K562 (cell line): ENCODE measurements at regions not wholly inside any gene's neighbourhood (a gene's known extent, or its start where the extent isn't known, plus 50 kb on each side); places are given as distances from the start of the nearest gene placed in this dataset.

Experiments used
- ATAC-seq: fragments of 200-7000 bp; cut with Tn5 transposase; 3 replicates; pipeline ENCODE4 v1.9.1; 2020; ENCODE audit warnings: moderate library complexity
- BruUV-seq: library from RNA; stranded (reverse); fragments of 400-500 nt; replicated peaks from 2 replicates; lab custom pipeline; 2021; lab: Mats Ljungman, UMichigan
- CTCF ChIA-PET: fragments of 300-600 bp; formaldehyde crosslinking; extraction: SDS; loops from one replicate; lab custom pipeline; 2021; ENCODE audit warnings: low intra/inter-chr PET ratio; lab: Yijun Ruan, JAX
- POLR2A ChIA-PET: fragments of 300-600, 350-650 bp; sonication (Branson Sonifier 250); formaldehyde crosslinking; extraction: SDS; loops from one replicate; lab custom pipeline; 2021; ENCODE audit warnings: antibody characterized with exemption, inconsistent platforms; lab: Yijun Ruan, JAX
- DNase-seq, 4 experiments: peaks; one replicate each; pipeline versions ENCODE4 v3.0.0 to v3.0.0-alpha.2; 2011 to 2018; ENCODE audit warnings: low spot score in 3 of 4, mixed read lengths in 3 of 4; ENCODE audit errors: extremely low read depth in 1 of 4
- FAIRE-seq: peaks from 2 replicates; lab custom pipeline; 2011; peaks lifted over from hg19 to GRCh38; lab: Jason Lieb, UNC
- H2AFZ ChIP-seq: 2 replicates; pipeline ENCODE4 v1.6.0; 2011; ENCODE audit warnings: low read depth, low read length, control low read depth, inconsistent platforms
- H3K27ac ChIP-seq: fragments of 200-600 bp; 3 replicates; pipeline ENCODE4 v1.8.0; 2011; ENCODE audit warnings: low read depth, mild to moderate bottlenecking, control low read depth, inconsistent platforms, low read length, moderate library complexity, mixed read lengths; ENCODE audit errors: extremely low read depth
- H3K27me3 ChIP-seq, 2 experiments: fragments of 300-600 bp in 1 of 2; 2 replicates in 1 of 2; 3 replicates in 1 of 2; pipeline versions ENCODE4 v1.6.0 to v1.8.0; 2011; ENCODE audit warnings: inconsistent platforms in 2 of 2, low read length in 2 of 2, mild to moderate bottlenecking in 1 of 2, mixed read lengths in 1 of 2, moderate library complexity in 1 of 2; ENCODE audit not compliant: control insufficient read depth in 2 of 2, insufficient read depth in 2 of 2
- H3K36me3 ChIP-seq: fragments of 300-600 bp; 3 replicates; pipeline ENCODE4 v1.8.0; 2011; ENCODE audit warnings: mild to moderate bottlenecking, low read length, inconsistent platforms; ENCODE audit not compliant: control insufficient read depth, insufficient read depth
- H3K4me1 ChIP-seq, 2 experiments: fragments of 200-600 bp in 1 of 2; replicated peaks in 1 of 2; 2 replicates in 1 of 2; 3 replicates in 1 of 2; pipeline versions ENCODE4 v1.5.1 to v1.8.0; 2011; ENCODE audit warnings: inconsistent platforms in 2 of 2, low read length in 2 of 2, mild to moderate bottlenecking in 1 of 2, mixed read lengths in 1 of 2, moderate library complexity in 1 of 2; ENCODE audit not compliant: control insufficient read depth in 2 of 2, insufficient read depth in 2 of 2
- H3K4me2 ChIP-seq: 2 replicates; pipeline ENCODE4 v1.6.1; 2011; ENCODE audit warnings: low read length, control low read depth, inconsistent platforms, mixed read lengths; ENCODE audit not compliant: insufficient read depth
- H3K4me3 ChIP-seq: fragments of 200-600 bp; sonication (generic), shearing (Covaris generic); 2 replicates; pipeline ENCODE4 v1.5.1; 2016; ENCODE audit warnings: control low read depth, inconsistent platforms
- H3K79me2 ChIP-seq: fragments of 200-600 bp; 3 replicates; pipeline ENCODE4 v1.8.0; 2011; ENCODE audit warnings: low read length, inconsistent platforms; ENCODE audit not compliant: control insufficient read depth, insufficient read depth
- H3K9ac ChIP-seq, 2 experiments: 2 replicates each; pipeline versions ENCODE4 v1.6.0 to v1.6.1; 2011; ENCODE audit warnings: low read depth in 2 of 2, low read length in 2 of 2, control low read depth in 1 of 2, inconsistent platforms in 1 of 2, mild to moderate bottlenecking in 1 of 2, mixed read lengths in 1 of 2; ENCODE audit not compliant: insufficient read depth in 1 of 2
- H3K9me1 ChIP-seq: one replicate; pipeline ENCODE4 v1.6.0; 2011; ENCODE audit warnings: inconsistent platforms, mild to moderate bottlenecking, low read length, moderate library complexity; ENCODE audit not compliant: control insufficient read depth, insufficient read depth
- H3K9me3 ChIP-seq: replicated peaks from 2 replicates; pipeline ENCODE4 v1.5.1; 2011; ENCODE audit warnings: low read depth, low read length, inconsistent platforms; ENCODE audit not compliant: control insufficient read depth, insufficient read depth
- H4K20me1 ChIP-seq: replicated peaks from 2 replicates; pipeline ENCODE4 v1.6.1; 2011; ENCODE audit warnings: low read length, inconsistent platforms, mixed read lengths; ENCODE audit not compliant: control insufficient read depth, insufficient read depth
- IRF2 ChIP-seq: sonication (generic); formaldehyde crosslinking; IDR thresholded peaks from 2 replicates; pipeline ENCODE4 v1.8.1; 2022; ENCODE audit warnings: mild to moderate bottlenecking, missing genetic modification reagents
- PRDM10 ChIP-seq: fragments of 450-650 bp; IDR thresholded peaks from 2 replicates; pipeline ENCODE4 v1.6.1; 2018; ENCODE audit not compliant: partially characterized antibody
- RNF2 ChIP-seq: sonication (generic); IDR thresholded peaks from 2 replicates; pipeline ENCODE4 v1.6.1; 2016
- SREBF2 ChIP-seq: sonication (generic); formaldehyde crosslinking; IDR thresholded peaks from 2 replicates; pipeline ENCODE4 v1.4.0; 2020; ENCODE audit warnings: mild to moderate bottlenecking, missing genetic modification reagents
- WGBS: fragments of 100-300 bp; shearing (Covaris generic); methylation state at CpG from one replicate; pipeline ENCODE4 v1.1.6; 2016; ENCODE audit warnings: low coverage, mixed read lengths; ENCODE audit not compliant: insufficient coverage; ENCODE audit errors: missing lambda C conversion rate; 5-methylcytosine and 5-hydroxymethylcytosine counted together
- in situ Hi-C: fragments of 300-500 bp; cut with MboI; formaldehyde crosslinking; loops from 4 replicates; pipeline ENCODE4 v1.15.0; 2018; ENCODE audit warnings: inconsistent platforms, mixed read lengths
- intact Hi-C: fragments of 100-400 bp; cut with micrococcal nuclease; formaldehyde crosslinking; loops from 2 replicates; pipeline ENCODE4 v1.14.2; 2022
- TF ChIP-seq, protein P1 (sequence below): fragments of 250-450 bp; sonication (Bioruptor Pico); IDR thresholded peaks from 2 replicates; pipeline ENCODE4 v1.5.0; 2021; ENCODE audit warnings: mild to moderate bottlenecking, moderate library complexity

GRCh38 chr1:93743465-93743864 is 61.8 kb upstream of the BCAR3 start:
- no peak for ATAC-seq
- no peak for DNase-seq
- ChIA-PET POLR2A (no interaction called here), CTCF (no interaction called here)
- H3K36me3 ChIP-seq = no peaks in the 10 kb centered on the region
- H3K79me2 ChIP-seq = no peaks in the 10 kb centered on the region
- H3K9ac ChIP-seq = no peak overlapping the region
- BruUV-seq = no TSS peak
- no peak overlapping the region for H3K27ac ChIP-seq
- H3K27me3 ChIP-seq = peaks cover 19 to 28% of the 10 kb centered on the region in 2 experiments
- in situ Hi-C loops (no loop called here), intact Hi-C loops (no loop called here)
- no peak for FAIRE-seq
- no peaks in the 10 kb centered on the region for H3K9me1 ChIP-seq
- no peak overlapping the region for H3K4me2 ChIP-seq
- 0% methylated on average over 1 of the region's 1 CpG for WGBS
- H3K4me1 ChIP-seq = no peaks in the 10 kb centered on the region
- H2AFZ ChIP-seq = no peak overlapping the region
- no peaks in the 10 kb centered on the region; the same call in 1 of the 2 replicates for H3K9me3 ChIP-seq
- no peaks in the 10 kb centered on the region for H4K20me1 ChIP-seq
- TF ChIP-seq RNF2 = no peak
- TF ChIP-seq, protein P1, sequence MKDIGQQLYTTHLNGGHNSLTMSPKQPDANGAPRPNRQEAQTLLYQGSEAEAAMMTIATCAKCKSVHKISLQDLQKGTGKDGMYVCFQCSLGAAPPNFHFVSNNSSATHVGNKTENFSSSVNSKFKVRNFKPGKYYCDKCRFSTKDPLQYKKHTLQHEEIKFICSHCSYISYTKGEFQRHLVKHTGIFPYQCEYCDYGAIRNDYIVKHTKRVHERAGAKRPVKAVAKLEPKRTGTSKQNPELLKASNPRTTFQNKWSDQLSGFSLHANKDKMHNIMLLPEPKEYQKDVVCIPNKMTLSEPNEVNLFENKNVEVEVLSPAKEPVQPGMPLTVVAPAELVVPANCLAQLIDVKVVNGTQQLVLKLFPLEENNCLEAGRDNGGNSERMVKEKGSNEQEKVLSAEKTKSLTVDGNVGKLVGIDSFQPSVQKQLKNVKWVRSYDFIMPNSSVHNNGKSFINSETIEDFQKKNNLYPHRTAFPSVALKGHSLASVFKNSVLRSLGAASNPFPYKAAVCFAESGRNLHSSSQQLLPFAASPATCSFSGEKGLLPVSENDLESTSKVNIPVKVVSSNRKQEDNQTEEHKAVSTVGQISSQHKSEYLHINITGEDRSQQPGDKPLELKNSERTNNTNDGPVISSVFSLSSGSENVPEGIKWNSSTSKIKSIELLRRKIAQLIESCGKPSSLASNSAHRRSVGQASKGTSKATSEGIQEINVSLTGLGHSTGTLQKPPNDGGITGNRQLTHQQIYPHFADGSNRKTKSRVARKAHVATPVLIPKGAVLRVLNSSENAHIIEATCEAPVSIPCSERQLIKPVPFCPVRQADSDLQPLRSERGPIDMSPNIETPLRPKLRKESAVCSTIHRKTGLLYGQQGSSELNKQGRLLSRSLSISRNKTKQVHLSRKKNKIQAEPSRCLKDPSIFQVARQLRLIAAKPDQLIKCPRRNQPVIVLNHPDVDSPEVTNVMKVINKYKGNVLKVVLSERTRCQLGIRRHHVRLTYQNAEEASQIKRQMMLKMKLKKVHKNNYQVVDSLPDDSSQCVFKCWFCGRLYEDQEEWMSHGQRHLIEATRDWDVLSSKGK (CRISPR knock-in tag) = no peak
- no peak for TF ChIP-seq IRF2 (CRISPR knock-in tag)
- no peak for TF ChIP-seq PRDM10
- TF ChIP-seq SREBF2 (CRISPR knock-in tag) = no peak
- H3K4me3 ChIP-seq = no peak overlapping the region
